CD4-positive, alpha-beta T cell treated with Interferon gamma for 1 hour (primary cell): ENCODE measurements at regions not wholly inside any gene's neighbourhood (a gene's known extent, or its start where the extent isn't known, plus 50 kb on each side); places are given as distances from the start of the nearest gene placed in this dataset.
"Not testable (repeated sequence)": the region's sequence is repeated elsewhere in the genome, so short reads cannot be mapped to it uniquely, and the experiment has no call there.

Source experiments
- DNase-seq: peaks from one replicate; pipeline ENCODE4 v3.0.0-alpha.2; 2020

DNA sequence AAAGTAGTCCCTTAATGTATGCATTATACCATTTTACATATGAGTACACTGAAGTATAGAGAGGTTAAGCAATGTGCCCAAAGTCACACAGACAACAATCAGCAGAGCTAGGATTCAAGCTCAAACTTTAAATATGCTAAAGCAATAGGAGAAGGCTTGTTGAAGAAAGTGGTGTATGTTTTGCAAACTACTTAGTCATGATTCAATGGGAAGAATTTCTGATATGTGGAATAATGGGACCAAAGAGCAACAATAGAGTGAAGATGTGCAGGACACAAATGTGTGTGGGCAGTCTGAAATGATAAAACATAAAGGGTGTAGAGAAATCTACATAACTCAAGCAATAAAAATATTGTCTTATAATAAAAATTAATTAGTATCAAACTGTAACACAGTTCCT, 109.0 kb upstream of the ARSJ start:
- no peak for DNase-seq

DNA sequence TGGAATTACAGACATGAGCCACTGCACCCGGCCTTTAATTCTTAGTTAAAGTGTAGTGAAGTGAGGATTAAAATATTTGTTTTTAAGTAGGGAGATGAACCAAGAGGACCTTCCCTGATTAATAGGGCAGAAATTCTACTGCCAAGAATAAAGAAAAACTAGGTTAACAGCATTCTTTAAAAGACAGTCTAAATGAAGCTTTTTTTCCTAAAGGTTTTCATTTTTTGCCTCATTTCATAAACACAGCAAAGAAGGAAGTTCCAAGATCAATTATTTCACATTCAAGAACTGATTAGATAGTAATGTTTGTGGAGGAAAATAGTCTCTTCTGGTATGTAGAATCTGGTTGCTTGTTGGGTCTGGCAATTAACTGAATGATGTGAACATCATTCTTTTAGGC, 112.1 kb upstream of the ARSJ start:
- no peak for DNase-seq

GRCh38 chr4:114093221-114093715, 113.8 kb upstream of the ARSJ start:
- DNase-seq, result no peak

- no peak for DNase-seq
Measured at GRCh38 chr4:114100288-114101031, 121.0 kb upstream of the ARSJ start.

DNA sequence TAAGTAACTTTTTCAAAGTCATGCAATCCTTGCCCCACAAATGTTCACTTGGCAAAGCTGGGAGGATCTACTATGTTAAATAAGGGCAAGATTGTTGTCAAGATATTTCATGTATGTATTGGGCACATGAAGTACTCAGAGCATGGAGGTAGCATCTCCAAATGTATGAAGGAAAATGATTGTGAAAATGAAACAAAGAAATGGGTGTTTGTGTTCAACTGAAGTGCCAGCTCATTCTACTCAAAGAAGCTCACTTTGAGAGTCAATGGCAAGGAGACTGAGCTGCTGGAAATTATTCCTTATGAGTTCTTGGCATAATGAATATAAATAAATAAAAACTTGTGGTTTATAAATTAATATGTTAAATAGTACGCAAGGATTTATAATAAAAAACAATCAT, 124.5 kb upstream of the ARSJ start:
- no peak for DNase-seq

- DNase-seq, result no peak
Measured at GRCh38 chr4:114108869-114109268, 129.4 kb upstream of the ARSJ start.

- DNase-seq, result no peak
Measured at GRCh38 chr4:114109776-114110175, 130.3 kb upstream of the ARSJ start.

- no peak for DNase-seq
Measured at GRCh38 chr4:114115526-114115925, 136.1 kb upstream of the ARSJ start.

DNA sequence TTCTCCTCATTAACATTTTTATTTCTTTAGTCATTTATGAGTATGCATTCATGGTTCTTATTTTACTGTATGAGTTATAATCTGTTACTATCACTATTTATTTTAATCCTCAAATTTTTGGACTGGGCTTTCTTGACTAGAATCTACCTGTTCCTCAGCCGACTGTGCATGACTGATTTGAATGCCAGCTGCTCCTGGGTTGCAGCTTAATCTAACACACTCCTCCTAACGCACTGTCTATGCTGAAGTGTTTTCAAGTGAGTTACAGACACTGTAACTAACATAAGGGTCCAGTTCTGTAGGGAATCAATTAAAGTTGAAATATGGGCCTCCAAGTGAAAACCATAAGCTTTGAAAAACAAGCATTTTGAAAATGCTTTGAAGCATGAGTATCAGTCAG, 137.4 kb upstream of the ARSJ start:
- no peak for DNase-seq

DNA sequence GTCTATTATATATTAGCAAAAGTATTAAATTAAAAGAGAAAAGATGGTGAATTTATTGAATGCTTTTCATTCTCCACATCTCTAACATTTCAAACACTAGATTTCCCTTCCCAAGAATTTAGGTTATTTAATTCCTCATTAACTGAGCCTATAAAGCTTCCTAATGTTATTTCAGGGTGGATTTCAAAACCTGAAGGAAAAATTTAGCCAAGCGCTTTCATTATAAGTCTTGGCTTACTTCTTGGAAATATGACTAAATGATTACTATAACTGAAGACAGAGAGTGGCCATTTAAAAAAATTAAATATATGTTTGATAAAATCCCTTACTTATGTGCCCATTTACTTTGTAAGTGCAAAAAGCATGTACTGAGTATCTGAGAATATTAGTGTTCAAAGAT, 141.8 kb upstream of the ARSJ start:
- DNase-seq, result no peak

DNA sequence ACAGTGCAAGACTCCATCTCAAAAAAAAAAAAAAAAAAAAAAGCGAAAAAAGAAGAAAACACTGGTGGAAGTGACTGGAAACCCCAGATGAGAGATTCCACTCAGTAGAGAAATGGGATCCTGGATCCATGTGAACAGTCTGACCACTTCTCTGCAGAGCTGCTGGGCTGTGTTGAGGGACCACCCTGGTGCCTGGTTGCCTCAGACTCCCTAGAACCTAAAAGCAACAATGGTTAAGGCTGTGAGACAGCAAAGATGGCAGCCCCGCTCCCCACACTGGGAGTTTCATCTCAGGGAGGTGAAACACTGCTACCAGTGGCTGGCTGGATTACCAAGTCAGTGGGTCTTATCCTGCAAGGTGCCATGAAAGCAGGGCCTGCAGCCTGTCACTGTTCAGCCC, 152.8 kb upstream of the ARSJ start:
- no peak for DNase-seq

GRCh38 chr4:114132830-114133229, 153.4 kb upstream of the ARSJ start:
- no peak for DNase-seq

- no peak for DNase-seq
Measured at GRCh38 chr4:114136069-114136468, 156.6 kb upstream of the ARSJ start.

DNA sequence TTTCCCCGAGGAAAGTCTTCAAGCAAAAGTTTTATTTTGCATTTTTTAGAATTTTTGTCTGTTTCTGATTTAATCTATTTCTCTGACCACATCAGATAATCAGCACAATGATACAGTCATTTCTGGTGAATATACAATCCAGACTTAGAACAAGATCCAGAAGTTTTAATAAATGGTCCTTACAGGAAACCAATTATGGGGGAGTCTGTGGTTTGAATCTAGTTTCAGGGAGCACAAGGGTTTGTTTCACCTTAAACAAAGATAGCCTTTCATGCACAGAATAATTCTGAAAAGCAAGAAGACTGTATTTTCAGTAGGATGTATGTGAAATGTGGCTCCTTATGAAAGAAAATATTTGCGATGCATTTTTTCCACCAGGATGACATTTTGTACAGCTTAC, 158.5 kb upstream of the ARSJ start:
- DNase-seq, result no peak

DNA sequence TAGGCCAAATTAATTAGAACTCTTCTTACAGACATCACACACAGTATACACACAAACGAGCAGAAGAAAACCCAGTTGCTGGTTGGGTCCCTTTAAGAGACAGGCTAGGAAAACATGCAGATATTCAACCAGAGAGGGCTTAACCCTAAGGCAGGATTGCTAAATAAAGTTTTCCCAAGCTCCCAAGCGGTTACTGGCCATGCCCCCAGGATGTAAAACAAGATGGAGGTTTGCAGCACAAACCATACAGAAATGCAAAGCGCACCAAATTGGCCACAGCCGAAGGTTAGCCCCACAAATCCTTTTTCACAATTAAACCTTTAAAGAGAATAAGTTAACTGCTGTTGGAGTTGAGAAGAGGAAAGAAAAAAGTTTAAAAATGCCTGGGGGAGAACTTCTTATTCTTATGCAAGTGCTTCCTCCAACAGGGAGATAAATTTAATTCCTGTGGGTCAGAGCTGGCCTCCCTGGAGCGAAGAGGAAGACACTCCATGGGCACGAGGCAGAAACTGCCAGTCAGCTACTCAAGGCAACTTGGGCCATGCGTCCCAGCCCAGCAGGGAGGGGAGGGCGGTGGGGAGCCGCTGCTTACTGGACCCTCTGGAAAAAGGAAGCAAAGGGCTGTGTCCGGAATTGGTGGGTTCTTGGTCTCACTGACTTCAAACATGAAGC, 167.6 kb upstream of the ARSJ start:
- DNase-seq, result no peak

DNA sequence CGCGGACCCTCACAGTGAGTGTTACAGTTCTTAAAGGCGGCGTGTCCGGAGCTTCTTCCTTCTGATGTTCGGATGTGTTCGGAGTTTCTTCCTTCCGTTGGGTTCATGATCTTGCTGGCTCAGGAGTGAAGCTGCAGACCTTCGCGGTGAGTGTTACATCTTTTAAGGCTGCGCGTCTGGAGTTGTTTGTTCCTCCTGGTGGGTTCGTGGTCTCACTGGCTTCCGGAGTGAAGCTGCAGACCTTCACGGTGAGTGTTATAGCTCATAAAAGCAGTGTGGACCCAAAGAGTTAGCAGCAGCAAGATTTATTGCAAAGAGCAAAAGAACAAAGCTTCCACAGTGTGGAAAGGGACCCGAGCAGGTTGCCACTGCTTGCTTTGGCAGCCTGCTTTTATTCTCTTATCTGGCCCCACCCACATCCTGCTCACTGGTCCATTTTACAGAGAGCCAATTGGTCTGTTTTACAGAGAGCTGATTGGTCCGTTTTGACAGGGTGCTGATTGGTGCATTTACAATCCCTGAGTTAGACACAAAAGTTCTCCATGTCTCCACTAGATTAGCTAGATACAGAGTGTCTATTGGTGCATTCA, 168.3 kb upstream of the ARSJ start:
- DNase-seq, result peak; percentile 4

- not testable (repeated sequence) for DNase-seq
Measured at GRCh38 chr4:114148372-114149070, 169.1 kb upstream of the ARSJ start.

- no peak for DNase-seq
Measured at GRCh38 chr4:114156371-114156770, 176.9 kb upstream of the ARSJ start.

DNA sequence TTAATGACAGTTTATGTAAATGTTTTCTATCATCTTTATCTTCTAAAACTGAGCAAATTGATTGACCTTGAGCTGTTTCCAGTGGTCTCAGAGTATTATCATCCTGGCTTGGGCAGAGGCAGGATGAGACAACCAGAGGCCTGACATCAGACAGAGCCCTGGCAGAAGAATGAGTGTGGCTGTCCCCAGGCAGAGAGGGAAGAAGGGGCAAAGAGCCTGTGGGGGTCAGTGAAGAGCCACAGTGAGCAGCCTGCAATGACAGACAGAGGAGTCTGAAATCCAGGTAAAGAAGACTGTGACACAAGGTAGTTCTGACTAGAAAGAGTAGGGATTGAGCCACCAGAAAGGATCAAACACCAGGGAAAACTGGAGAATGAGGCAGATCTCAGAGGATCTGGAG, 182.4 kb upstream of the ARSJ start:
- DNase-seq, result no peak

- DNase-seq, result no peak
Measured at GRCh38 chr4:114163051-114163450, 183.6 kb upstream of the ARSJ start.

- DNase-seq, result no peak
Measured at GRCh38 chr4:114173968-114174367, 194.5 kb upstream of the ARSJ start.

- no peak for DNase-seq
Measured at GRCh38 chr4:114177628-114178027, 198.2 kb upstream of the ARSJ start.

- no peak for DNase-seq
Measured at GRCh38 chr4:114178392-114178791, 198.9 kb upstream of the ARSJ start.

GRCh38 chr4:114180481-114180880, 201.0 kb upstream of the ARSJ start:
- peak; percentile 16 for DNase-seq
